ENCODE measurements at regions not wholly inside any gene's neighbourhood (a gene's known extent, or its start where the extent isn't known, plus 50 kb on each side); places are given as distances from the start of the nearest gene placed in this dataset.

DNA sequence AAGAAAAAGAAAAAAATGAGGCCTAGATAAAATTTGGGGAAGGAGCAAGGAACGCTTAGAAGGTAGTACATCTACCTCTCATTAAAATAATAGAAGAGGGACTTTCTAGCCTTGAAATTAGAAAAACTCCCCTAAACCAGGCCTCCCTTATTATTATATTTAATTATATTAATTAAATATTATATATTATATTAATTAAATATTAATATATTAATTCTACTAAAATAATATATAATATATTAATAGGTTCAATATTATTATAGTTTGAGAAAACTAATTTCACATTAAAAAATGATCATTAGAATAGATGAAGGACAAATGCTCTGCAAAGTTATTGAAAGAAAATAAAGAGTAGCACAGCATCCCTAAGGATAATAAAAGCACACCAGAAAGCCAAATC lies 449.4 kb downstream of the NBAS start:
- TF ChIP-seq, protein P1, sequence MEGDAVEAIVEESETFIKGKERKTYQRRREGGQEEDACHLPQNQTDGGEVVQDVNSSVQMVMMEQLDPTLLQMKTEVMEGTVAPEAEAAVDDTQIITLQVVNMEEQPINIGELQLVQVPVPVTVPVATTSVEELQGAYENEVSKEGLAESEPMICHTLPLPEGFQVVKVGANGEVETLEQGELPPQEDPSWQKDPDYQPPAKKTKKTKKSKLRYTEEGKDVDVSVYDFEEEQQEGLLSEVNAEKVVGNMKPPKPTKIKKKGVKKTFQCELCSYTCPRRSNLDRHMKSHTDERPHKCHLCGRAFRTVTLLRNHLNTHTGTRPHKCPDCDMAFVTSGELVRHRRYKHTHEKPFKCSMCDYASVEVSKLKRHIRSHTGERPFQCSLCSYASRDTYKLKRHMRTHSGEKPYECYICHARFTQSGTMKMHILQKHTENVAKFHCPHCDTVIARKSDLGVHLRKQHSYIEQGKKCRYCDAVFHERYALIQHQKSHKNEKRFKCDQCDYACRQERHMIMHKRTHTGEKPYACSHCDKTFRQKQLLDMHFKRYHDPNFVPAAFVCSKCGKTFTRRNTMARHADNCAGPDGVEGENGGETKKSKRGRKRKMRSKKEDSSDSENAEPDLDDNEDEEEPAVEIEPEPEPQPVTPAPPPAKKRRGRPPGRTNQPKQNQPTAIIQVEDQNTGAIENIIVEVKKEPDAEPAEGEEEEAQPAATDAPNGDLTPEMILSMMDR (IDR thresholded peaks at IDR 0.05; ENCODE audit: borderline replicate concordance, extremely low read depth, low read length, poor library complexity, severe bottlenecking) = no peak
- no peak for TF ChIP-seq EZH2 (IDR thresholded peaks at IDR 0.05; ENCODE audit: borderline replicate concordance, low read depth, low read length, severe bottlenecking)
